ENCODE measurements at regions not wholly inside any gene's neighbourhood (a gene's known extent, or its start where the extent isn't known, plus 50 kb on each side); places are given as distances from the start of the nearest gene placed in this dataset.

DNA sequence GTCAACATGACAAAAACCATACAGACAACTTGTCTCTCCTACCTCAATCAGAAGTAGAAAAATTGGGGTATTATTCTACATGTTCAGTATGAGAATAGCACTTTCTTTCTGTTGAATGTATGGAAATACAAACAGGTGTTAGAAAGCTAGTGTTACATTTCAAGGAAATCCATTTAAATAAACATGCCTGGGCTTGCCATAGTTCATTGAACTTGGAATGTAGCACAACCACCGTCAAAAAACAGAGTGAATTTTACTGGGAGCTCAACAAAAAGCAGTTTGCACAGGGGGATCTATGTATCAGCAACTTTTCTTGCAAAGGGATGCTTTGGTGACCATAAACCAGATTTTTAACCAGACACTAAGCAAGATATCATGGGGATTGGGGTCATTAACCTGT, 307.9 kb upstream of the SMARCA2 start:
- Histone ChIP-seq H3K9me2 (ENCODE audit: insufficient read depth) (no peaks in the 10 kb centered on the region), H3K9me3 (ENCODE audit: control insufficient read depth in 1 of 2, insufficient read depth in 1 of 2, low read depth in 1 of 2, low read length in 2 of 2) (peaks cover 0 to 17% of the 10 kb centered on the region in 2 experiments; a peak in 2 of 4 replicates), H3K36me3 (ENCODE audit: control insufficient read depth in 1 of 2, insufficient read depth in 2 of 2, low read length in 2 of 2) (no peaks in the 10 kb centered on the region), H3K27ac (ENCODE audit: low read depth, low read length) (no peak overlapping the region), H3K9ac (ENCODE audit: low read length) (no peak overlapping the region), H3K27me3 (ENCODE audit: insufficient read depth, low read length) (no peaks in the 10 kb centered on the region), H3K4me3 (replicated peaks in 1 of 2; ENCODE audit: low read depth in 1 of 2, low read length in 2 of 2) (no peak overlapping the region), H3K4me1 (ENCODE audit: control insufficient read depth in 1 of 2, insufficient read depth in 2 of 2, low read length in 2 of 2) (no peaks in the 10 kb centered on the region), H2AFZ (ENCODE audit: low read depth, low read length, poor library complexity, severe bottlenecking) (no peak overlapping the region), H3K79me2 (ENCODE audit: insufficient read depth, low read length) (no peaks in the 10 kb centered on the region), H4K20me1 (ENCODE audit: insufficient read depth) (no peaks in the 10 kb centered on the region), H3K4me2 (ENCODE audit: low read length) (no peak overlapping the region)
- RAD21 ChIA-PET (ENCODE audit: low non-redundant PET in 1 of 2, low total read pairs in 2 of 2, uncharacterized antibody in 2 of 2, unreplicated experiment in 2 of 2) = no interaction called here
- DNase-seq (ENCODE audit: low read depth, low spot score) = no peak
- POLR2A ChIA-PET = no interaction called here
- CTCF ChIA-PET = no interaction called here
- intact Hi-C loops (cut with micrococcal nuclease) = no loop called here
- no TSS peak for BruUV-seq (replicated peaks)
- no peak for ATAC-seq
- TF ChIP-seq RAD21 (IDR thresholded peaks at IDR 0.05; ENCODE audit: low read depth) = no peak
- TF ChIP-seq, protein P1, sequence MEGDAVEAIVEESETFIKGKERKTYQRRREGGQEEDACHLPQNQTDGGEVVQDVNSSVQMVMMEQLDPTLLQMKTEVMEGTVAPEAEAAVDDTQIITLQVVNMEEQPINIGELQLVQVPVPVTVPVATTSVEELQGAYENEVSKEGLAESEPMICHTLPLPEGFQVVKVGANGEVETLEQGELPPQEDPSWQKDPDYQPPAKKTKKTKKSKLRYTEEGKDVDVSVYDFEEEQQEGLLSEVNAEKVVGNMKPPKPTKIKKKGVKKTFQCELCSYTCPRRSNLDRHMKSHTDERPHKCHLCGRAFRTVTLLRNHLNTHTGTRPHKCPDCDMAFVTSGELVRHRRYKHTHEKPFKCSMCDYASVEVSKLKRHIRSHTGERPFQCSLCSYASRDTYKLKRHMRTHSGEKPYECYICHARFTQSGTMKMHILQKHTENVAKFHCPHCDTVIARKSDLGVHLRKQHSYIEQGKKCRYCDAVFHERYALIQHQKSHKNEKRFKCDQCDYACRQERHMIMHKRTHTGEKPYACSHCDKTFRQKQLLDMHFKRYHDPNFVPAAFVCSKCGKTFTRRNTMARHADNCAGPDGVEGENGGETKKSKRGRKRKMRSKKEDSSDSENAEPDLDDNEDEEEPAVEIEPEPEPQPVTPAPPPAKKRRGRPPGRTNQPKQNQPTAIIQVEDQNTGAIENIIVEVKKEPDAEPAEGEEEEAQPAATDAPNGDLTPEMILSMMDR (IDR thresholded peaks at IDR 0.05 in 2 of 3, conservative IDR thresholded peaks at IDR 0.05 in 1 of 3; ENCODE audit: borderline replicate concordance in 1 of 3, insufficient read depth in 1 of 3, low read depth in 2 of 3, low read length in 2 of 3) = no peak
- TF ChIP-seq SRF (IDR thresholded peaks at IDR 0.05; ENCODE audit: low read depth) = no peak
- TF ChIP-seq, protein P2, sequence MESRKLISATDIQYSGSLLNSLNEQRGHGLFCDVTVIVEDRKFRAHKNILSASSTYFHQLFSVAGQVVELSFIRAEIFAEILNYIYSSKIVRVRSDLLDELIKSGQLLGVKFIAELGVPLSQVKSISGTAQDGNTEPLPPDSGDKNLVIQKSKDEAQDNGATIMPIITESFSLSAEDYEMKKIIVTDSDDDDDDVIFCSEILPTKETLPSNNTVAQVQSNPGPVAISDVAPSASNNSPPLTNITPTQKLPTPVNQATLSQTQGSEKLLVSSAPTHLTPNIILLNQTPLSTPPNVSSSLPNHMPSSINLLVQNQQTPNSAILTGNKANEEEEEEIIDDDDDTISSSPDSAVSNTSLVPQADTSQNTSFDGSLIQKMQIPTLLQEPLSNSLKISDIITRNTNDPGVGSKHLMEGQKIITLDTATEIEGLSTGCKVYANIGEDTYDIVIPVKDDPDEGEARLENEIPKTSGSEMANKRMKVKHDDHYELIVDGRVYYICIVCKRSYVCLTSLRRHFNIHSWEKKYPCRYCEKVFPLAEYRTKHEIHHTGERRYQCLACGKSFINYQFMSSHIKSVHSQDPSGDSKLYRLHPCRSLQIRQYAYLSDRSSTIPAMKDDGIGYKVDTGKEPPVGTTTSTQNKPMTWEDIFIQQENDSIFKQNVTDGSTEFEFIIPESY (IDR thresholded peaks at IDR 0.05; ENCODE audit: extremely low read depth, insufficient replicate concordance, low read length) = no peak
- no peak for TF ChIP-seq EZH2 (IDR thresholded peaks at IDR 0.05)
- no peak for TF ChIP-seq ZFX (IDR thresholded peaks at IDR 0.05)

All from HCT116 (cell line).